Astrocyte of the cerebellum (primary cell): ENCODE measurements at regions not wholly inside any gene's neighbourhood (a gene's known extent, or its start where the extent isn't known, plus 50 kb on each side); places are given as distances from the start of the nearest gene placed in this dataset.

Experiments used
- DNase-seq: peaks from one replicate; pipeline ENCODE4 v3.0.0-alpha.2; 2011; ENCODE audit warnings: low read depth
- H3K4me3 ChIP-seq: 2 replicates; pipeline ENCODE4 v1.5.1; 2011; ENCODE audit warnings: mild to moderate bottlenecking, low read depth, low read length, moderate library complexity
- CTCF ChIP-seq: IDR thresholded peaks from 2 replicates; pipeline ENCODE4 v1.5.1; 2012; ENCODE audit warnings: low read length, low read depth, moderate library complexity, mild to moderate bottlenecking; ENCODE audit errors: missing control alignments
- in situ Hi-C: cut with HindIII; loops from 2 replicates; pipeline ENCODE4 v1.10.0; 2017; ENCODE audit warnings: low sequenced_read_pairs

- no peak for TF ChIP-seq CTCF
- in situ Hi-C loops, result no loop called here
- H3K4me3 ChIP-seq, result no peak overlapping the region
- no peak for DNase-seq
These were observed 107.3 kb upstream of the TRPM1 start for GRCh38 chr15:31208817-31209216.

- no peak for TF ChIP-seq CTCF
- no peak overlapping the region for H3K4me3 ChIP-seq
- no peak for DNase-seq
- in situ Hi-C loops, result loop anchor here (5.0 kb wide), 1 partner anchor 266 kb away; no protein-coding TSS in a partner anchor
These were observed 109.8 kb upstream of the TRPM1 start for GRCh38 chr15:31211353-31211752.

- in situ Hi-C loops, result loop anchor here (5.0 kb wide), 1 partner anchor 265 kb away; no protein-coding TSS in a partner anchor
- no peak for DNase-seq
- TF ChIP-seq CTCF, result no peak
- H3K4me3 ChIP-seq, result no peak overlapping the region
These were observed 111.0 kb upstream of the TRPM1 start for GRCh38 chr15:31212326-31213080.

DNA sequence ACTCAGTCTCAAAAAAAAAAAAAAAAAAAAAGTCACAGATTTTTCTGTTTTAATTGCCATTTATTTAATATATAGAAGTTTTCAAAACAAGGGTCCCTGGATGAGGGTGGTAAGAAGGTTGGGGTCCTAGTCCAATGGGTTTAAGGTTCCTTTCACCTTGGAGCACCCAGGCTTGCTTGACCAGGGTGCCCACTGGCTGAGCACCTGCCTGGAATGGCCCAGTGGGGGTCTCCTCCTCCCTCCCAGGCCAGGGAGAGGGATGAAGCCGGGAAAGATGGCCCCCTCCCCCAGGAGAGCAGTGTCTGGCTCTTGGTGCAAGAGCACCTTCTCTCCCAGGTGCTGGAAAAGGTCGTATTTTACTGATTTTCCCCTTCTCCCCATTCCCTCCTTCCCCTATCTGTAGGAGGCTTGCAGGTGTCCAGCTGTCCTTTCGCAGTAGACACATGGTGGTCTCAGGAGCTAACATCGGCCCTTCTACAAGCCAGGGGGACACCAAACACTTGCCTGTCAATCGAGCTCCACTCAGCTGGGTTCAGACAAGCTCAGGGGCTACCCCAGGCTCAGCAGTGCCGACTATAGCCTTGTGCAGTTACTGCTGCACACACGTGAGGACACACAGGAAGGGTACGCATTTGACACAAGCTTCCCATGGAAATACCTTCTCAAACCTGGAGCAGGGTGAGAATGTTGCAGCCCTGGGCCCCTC lies 112.3 kb upstream of the KLF13 start:
- H3K4me3 ChIP-seq, result no peak overlapping the region
- in situ Hi-C loops, result loop anchor here (5.0 kb wide), 1 partner anchor 263 kb away; no protein-coding TSS in a partner anchor
- no peak for DNase-seq
- no peak for TF ChIP-seq CTCF

- no peak for DNase-seq
- no peak for TF ChIP-seq CTCF
- in situ Hi-C loops, result loop anchor here (5.0 kb wide), 1 partner anchor 262 kb away; no protein-coding TSS in a partner anchor
- H3K4me3 ChIP-seq, result peak overlapping the region; percentile 37
These were observed 111.7 kb upstream of the KLF13 start for GRCh38 chr15:31214864-31215489.

DNA sequence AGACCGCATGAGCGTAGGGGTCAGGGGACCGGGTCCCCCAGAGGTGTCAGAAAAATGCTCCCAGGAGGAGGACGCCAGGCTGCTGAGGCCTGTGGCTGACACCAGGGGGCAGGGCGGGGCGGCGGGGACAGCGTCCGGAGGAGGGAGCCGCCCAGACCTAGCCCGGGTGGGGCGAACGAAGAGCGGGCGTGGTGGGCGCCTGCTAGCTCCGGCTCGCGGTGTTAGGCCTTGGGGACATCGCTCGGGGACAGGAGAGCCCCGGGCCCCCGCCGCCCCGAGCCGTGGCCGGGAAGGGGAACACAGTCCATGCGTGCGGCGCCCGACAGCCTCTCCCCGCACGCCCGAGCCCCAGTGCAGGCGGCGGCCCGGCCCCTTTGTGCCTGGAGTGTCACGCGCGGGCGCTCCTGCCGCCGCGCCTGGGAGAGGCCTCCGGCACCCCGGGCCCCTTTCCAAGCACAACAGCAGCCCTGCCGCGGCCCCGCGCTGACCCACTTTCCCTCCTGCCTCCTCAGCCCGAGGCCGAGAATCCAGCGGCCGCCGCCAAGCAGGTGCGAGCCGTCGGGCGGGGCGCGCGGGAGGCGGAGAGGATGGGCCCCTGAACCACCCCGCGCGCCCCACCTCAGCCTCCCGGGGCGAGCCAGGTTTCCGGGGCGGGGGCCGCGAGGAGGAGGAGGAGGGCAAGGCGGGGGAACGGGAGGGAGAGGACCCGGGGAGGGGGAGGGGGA lies 111.0 kb upstream of the KLF13 start:
- no peak for DNase-seq
- in situ Hi-C loops, result no loop called here
- TF ChIP-seq CTCF, result peak; percentile 76
- H3K4me3 ChIP-seq, result peak overlapping the region; percentile 37
